ENCODE measurements at regions not wholly inside any gene's neighbourhood (a gene's known extent, or its start where the extent isn't known, plus 50 kb on each side); places are given as distances from the start of the nearest gene placed in this dataset.

- Histone ChIP-seq H3F3A (ENCODE audit: control insufficient read depth, insufficient read depth) (no peaks in the 10 kb centered on the region), H4K20me1 (ENCODE audit: control insufficient read depth, insufficient read depth, low read depth, low read length) (no peaks in the 10 kb centered on the region), H3K27me3 (ENCODE audit: control insufficient read depth, low read length) (0 out of 2 replicates have a peak, but pooled peaks cover 6% of the 10 kb centered on the region), H3K9me2 (replicated peaks; ENCODE audit: control insufficient read depth, low read length) (no peaks in the 10 kb centered on the region), H3K4me1 (ENCODE audit: control insufficient read depth, low read length) (peaks cover 4% of the 10 kb centered on the region; the same call in 1 of the 2 replicates), H3K9me3 (ENCODE audit: control insufficient read depth, insufficient read depth, low read length) (no peaks in the 10 kb centered on the region), H3K4me2 (ENCODE audit: low read length) (peak overlapping the region; percentile 79), H3K4me3 (ENCODE audit: low read length) (peak overlapping the region; percentile 75), H3K27ac (ENCODE audit: low read depth, low read length) (no peak overlapping the region), H3K36me3 (ENCODE audit: control insufficient read depth, low read length) (no peaks in the 10 kb centered on the region), H3K79me2 (ENCODE audit: control insufficient read depth, low read length) (no peaks in the 10 kb centered on the region)
- no peak for TF ChIP-seq EZH2phosphoT487 (IDR thresholded peaks at IDR 0.05; ENCODE audit: borderline replicate concordance, low read length)
Observed at GRCh38 chr20:25750765-25751696, 54.4 kb upstream of the ZNF337 start.

DNA sequence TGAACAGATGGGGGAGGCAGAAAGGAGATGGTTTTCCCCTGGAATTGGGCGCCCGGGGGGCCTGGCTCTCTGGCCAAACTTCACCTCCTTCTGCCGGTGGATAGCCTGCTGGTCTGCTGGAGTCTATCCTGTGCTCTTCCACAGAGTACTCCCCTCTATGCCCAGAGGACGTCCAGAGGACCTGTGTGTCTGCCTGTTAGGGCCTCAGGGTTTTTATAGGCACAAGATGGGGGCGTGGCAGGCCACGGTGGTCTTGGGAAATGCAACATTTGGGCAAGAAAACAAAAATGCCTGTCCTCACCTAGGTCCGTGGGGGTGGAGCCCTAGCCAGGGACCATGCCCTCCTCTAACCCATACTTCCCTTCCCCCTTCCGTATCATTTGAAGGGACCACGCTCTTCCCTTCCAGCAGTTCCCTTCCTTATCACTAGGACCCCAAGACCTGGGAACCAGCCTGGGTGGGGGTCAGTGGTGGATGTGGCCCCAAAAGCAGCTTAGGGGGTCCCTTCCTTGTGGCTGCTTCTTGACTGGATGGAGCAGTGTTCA is 53.6 kb upstream of the ZNF337 start:
- no peaks in the 10 kb centered on the region for H3F3A ChIP-seq (ENCODE audit: control insufficient read depth, insufficient read depth)
- no peaks in the 10 kb centered on the region for H4K20me1 ChIP-seq (ENCODE audit: control insufficient read depth, insufficient read depth, low read depth, low read length)
- no peaks in the 10 kb centered on the region for H3K36me3 ChIP-seq (ENCODE audit: control insufficient read depth, low read length)
- H3K4me1 ChIP-seq (ENCODE audit: control insufficient read depth, low read length) = peaks cover 4% of the 10 kb centered on the region; the same call in 1 of the 2 replicates
- no peaks in the 10 kb centered on the region for H3K9me2 ChIP-seq (replicated peaks; ENCODE audit: control insufficient read depth, low read length)
- peak overlapping the region; percentile 79 for H3K4me2 ChIP-seq (ENCODE audit: low read length)
- TF ChIP-seq CTCF (IDR thresholded peaks at IDR 0.05; ENCODE audit: low read depth, low read length, poor library complexity, severe bottlenecking) = no peak
- TF ChIP-seq EZH2phosphoT487 (IDR thresholded peaks at IDR 0.05; ENCODE audit: borderline replicate concordance, low read length) = no peak
- H3K27me3 ChIP-seq (ENCODE audit: control insufficient read depth, low read length) = 0 out of 2 replicates have a peak, but pooled peaks cover 6% of the 10 kb centered on the region
- H3K9me3 ChIP-seq (ENCODE audit: control insufficient read depth, insufficient read depth, low read length) = no peaks in the 10 kb centered on the region
- peak overlapping the region; percentile 75 for H3K4me3 ChIP-seq (ENCODE audit: low read length)
- no peaks in the 10 kb centered on the region for H3K79me2 ChIP-seq (ENCODE audit: control insufficient read depth, low read length)
- no peak overlapping the region for H3K27ac ChIP-seq (ENCODE audit: low read depth, low read length)

DNA sequence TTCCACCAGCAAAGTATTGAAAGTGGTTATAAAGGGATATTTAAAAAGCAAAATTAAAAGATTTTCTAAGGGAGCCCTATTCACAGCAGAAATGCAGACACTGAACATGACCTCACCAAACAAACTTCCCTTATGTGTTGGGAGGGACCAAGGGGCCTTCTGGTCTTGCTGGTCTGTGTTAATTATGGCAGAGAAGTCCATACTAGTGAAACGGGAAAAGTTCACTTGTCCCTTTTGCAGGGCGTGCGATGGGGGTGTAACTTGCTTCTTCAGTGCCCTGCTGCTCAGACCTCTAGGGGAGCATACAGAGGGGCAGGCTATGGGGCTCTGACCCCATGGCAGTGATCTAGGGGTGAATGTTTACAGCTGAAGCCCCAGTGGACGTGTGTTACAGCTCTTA is 53.0 kb upstream of the ZNF337 start:
- no peaks in the 10 kb centered on the region for H3K9me3 ChIP-seq (ENCODE audit: control insufficient read depth, insufficient read depth, low read length)
- H3F3A ChIP-seq (ENCODE audit: control insufficient read depth, insufficient read depth) = no peaks in the 10 kb centered on the region
- H3K36me3 ChIP-seq (ENCODE audit: control insufficient read depth, low read length) = no peaks in the 10 kb centered on the region
- TF ChIP-seq EZH2phosphoT487 (IDR thresholded peaks at IDR 0.05; ENCODE audit: borderline replicate concordance, low read length) (no peak), CTCF (IDR thresholded peaks at IDR 0.05; ENCODE audit: low read depth, low read length, poor library complexity, severe bottlenecking) (no peak)
- no peaks in the 10 kb centered on the region for H3K9me2 ChIP-seq (replicated peaks; ENCODE audit: control insufficient read depth, low read length)
- 0 out of 2 replicates have a peak, but pooled peaks cover 6% of the 10 kb centered on the region for H3K27me3 ChIP-seq (ENCODE audit: control insufficient read depth, low read length)
- no peak overlapping the region for H3K4me3 ChIP-seq (ENCODE audit: low read length)
- no peaks in the 10 kb centered on the region for H4K20me1 ChIP-seq (ENCODE audit: control insufficient read depth, insufficient read depth, low read depth, low read length)
- no peaks in the 10 kb centered on the region for H3K79me2 ChIP-seq (ENCODE audit: control insufficient read depth, low read length)
- peaks cover 4% of the 10 kb centered on the region; the same call in 1 of the 2 replicates for H3K4me1 ChIP-seq (ENCODE audit: control insufficient read depth, low read length)
- H3K27ac ChIP-seq (ENCODE audit: low read depth, low read length) = no peak overlapping the region
- H3K4me2 ChIP-seq (ENCODE audit: low read length) = no peak overlapping the region
